ENCODE measurements at regions not wholly inside any gene's neighbourhood (a gene's known extent, or its start where the extent isn't known, plus 50 kb on each side); places are given as distances from the start of the nearest gene placed in this dataset.
"Not testable (repeated sequence)": the region's sequence is repeated elsewhere in the genome, so short reads cannot be mapped to it uniquely, and the experiment has no call there.

- peak; percentile 79 for DNase-seq
Measured at GRCh38 chr5:74396913-74397622, 243.5 kb downstream of the ENC1 start.

DNA sequence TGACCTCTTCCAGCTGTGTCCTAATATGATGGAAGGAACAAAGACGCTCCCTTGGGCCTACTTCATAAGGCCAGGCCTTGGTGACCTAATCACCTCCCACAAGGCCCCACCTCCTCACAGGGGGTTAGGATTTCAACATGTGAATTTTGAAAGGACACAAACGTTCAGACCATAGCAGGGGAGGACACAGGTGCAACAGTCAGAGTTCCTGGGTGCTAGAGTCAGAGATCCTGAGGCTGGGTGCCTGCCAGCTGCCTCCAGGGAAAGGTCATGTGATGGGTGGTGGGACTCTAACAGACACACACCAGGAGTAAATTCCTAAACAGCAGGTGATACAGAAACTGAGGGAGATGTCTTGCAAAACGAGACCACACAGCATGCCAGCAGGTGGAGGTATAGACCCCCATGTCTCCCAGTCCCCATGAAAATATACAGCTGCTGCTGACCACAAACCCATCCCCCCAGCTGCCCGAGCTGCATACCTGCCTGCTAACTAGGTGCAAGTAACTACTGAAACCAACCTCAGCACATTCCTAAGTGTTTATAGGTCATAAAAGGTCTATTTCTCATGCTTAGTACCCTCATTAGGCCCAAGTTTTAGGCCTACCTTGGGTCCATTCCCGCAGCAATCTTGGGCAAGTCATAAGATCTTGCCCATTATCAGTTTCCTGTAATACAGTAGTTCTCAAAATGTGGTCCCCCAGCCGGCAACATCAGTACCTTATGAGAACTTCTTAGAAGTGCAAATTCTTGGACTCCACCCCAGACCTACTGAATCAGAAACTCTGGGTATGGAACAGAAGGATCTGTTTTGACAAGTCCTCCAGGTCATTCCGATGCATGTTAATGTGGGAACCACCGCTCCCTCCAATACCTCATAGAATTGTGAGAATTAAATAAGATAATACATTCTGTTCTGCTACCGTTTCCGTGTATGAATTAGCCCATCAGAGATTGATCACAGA lies 245.3 kb downstream of the ENC1 start:
- DNase-seq, result peak; percentile 13

GRCh38 chr5:74394528-74394915 lies 246.0 kb downstream of the ENC1 start:
- no peak for DNase-seq

- DNase-seq, result no peak
Measured at GRCh38 chr5:74393943-74394342, 246.6 kb downstream of the ENC1 start.

DNA sequence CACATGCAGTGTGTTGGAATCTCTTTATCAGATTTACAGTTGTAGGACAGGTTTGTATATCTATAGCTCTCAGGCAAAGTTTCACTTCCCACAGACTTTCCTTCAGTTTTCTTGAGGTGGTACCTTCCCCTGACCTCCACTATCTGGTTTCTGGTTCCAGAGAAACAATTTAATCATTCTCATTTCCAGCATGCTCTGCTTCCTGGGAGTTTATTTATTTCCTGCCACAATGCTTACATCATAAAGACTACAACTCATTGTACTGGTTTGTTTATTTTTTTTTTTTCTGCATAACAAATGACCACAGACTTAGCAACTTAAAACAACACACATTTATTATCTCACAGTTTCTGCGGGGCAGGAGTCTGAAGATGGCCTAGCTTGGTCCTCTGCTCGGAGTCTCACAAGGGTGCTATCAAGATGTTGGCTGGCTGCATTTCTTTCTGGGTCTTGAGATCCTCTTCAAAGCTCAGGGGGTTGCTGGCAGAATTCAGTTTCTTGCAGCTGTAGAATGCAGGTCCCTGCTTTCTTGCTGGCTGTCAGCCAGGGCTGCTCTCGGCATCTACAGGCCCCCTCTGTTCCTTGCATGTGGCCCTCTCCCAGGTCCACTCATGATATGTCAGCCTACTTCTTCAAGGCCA lies 247.7 kb downstream of the ENC1 start:
- DNase-seq, result no peak

- no peak for DNase-seq
Measured at GRCh38 chr5:74391410-74391809, 249.1 kb downstream of the ENC1 start.

- DNase-seq, result no peak
Measured at GRCh38 chr5:74390822-74391221, 249.7 kb downstream of the ENC1 start.

- no peak for DNase-seq
Measured at GRCh38 chr5:74390306-74390637, 250.3 kb downstream of the ENC1 start.

DNA sequence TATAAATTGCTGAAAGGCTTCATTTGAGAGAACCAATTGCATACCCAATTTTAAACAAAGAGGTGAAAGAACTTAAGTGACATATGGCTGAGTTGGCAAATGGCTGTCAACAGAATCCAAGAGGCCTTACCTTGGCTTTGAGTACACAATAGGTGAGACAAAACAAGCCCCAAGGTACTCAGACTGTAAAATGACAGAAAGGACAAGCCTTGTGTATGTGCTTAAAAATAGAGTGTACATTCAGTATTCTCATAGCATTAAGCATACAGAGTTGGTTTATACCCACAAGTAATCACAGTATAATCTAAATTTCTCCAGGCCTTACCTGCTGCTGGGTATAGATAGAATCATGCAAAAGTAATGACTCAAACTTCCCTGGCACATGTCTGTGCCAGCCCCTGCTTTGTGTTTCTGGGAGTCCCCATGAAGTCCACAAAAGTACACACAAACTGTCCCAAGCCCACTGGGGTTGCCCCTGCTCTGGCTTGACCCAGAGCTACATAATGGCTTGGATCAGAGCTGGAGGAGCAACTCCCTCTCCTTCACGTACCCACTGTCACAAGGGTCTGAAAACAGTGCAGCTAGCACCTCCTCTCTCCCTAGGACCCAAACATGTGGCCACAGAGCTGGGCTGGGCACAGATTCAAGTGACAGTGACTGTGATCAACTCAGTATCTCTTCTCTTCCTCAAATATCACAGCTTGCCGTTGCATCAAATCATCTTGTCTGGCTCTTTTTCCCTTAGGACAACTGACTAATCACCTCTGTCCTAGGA lies 250.8 kb downstream of the ENC1 start:
- DNase-seq, result no peak

GRCh38 chr5:74388411-74388810 lies 252.1 kb downstream of the ENC1 start:
- DNase-seq, result not testable (repeated sequence)

GRCh38 chr5:74386571-74387334 lies 253.8 kb downstream of the ENC1 start:
- DNase-seq, result no peak

GRCh38 chr5:74384851-74385250 lies 255.7 kb downstream of the ENC1 start:
- DNase-seq, result no peak

- DNase-seq, result no peak
Measured at GRCh38 chr5:74382987-74383593, 257.4 kb downstream of the ENC1 start.

GRCh38 chr5:74382123-74382855 lies 258.2 kb downstream of the ENC1 start:
- no peak for DNase-seq

- no peak for DNase-seq
Measured at GRCh38 chr5:74380193-74380592, 260.3 kb downstream of the ENC1 start.

DNA sequence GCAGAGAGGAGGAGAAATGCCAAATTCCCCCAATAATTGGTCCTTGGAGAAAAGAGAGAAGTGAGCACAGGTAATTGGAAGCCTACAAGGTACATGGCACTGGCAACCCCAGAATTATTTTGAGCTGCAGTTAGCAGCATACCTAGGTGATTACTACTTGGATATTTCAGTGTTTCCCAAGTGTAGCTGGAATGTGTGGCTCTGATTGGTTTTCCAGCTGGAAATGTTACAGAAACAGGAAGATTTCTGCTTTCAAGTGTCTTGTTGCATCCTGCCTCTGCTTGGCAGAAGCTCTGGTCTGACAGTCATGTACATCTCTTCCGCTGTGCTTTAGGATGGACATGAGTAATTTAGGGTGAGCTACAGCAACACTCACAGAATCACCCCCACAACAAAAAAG lies 262.1 kb downstream of the ENC1 start:
- DNase-seq, result no peak

GRCh38 chr5:74376187-74376586 lies 264.3 kb downstream of the ENC1 start:
- no peak for DNase-seq

DNA sequence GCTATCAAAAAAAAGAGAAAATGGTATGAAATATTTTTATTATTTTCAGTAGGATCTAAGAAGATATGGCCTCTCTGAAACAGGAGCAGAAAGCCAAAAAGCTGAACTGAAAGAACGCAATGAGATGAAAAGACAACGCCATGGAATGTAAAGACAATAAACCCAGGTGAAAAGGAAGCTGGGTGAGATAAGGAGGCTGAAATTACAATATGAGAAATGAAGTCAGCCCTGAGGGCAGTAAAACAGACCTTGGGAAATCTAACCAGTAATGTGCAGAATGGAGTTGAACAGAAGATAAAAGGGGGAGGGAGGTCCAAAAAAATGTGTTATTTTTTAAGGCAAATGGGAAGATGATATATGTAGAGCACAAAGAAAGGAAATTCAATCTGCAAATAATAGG lies 265.3 kb downstream of the ENC1 start:
- DNase-seq, result peak; percentile 75

DNA sequence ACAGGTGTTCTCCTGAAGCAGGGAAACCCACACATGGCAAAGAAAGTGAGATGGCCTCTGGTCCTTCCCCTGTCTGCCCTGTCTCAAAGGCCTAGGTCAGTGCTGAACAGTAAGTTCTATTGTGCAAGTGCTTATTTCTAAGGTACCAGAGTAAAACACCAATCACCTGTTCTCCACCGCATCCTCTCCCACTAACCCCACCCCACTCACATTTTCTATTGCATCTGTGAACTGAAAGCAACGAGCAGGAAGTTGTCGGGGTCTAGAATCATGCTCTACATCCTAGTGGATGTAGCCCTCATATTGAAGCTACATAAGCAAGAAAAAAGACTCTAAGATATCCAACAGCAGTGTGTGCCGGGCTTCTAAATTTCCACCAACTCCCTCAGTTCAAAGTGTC lies 265.9 kb downstream of the ENC1 start:
- DNase-seq, result no peak

DNA sequence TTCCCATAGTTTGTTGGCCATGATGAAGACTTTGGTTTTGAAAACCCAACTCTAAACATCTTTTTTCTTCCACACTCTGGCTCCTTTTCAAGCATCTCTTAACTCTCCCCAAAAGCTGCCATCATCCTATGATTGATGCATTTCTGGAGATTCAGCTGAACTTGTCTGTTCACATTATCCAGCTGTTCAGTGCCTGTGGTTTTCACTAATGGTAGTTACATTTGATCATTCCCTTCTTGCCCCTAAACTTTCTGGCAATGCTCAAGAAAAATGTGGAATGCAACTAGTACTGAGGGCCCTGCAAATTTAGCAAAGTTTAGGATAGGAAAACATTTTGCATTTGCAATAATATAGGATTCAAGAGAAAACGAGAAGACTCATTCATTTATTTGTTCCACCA lies 267.5 kb downstream of the ENC1 start:
- no peak for DNase-seq

GRCh38 chr5:74372502-74373064 lies 267.9 kb downstream of the ENC1 start:
- DNase-seq, result no peak

Measured in NCI-H146 (cell line).